Ramos (cell line): ENCODE measurements at regions not wholly inside any gene's neighbourhood (a gene's known extent, or its start where the extent isn't known, plus 50 kb on each side); places are given as distances from the start of the nearest gene placed in this dataset.
"Not testable (repeated sequence)": the region's sequence is repeated elsewhere in the genome, so short reads cannot be mapped to it uniquely, and the experiment has no call there.

Experiments used
- in situ Hi-C: fragments of 300-500 bp; cut with MboI; formaldehyde crosslinking; loops from one replicate; pipeline ENCODE4 v1.14.3; 2022; ENCODE audit warnings: low sequenced_read_pairs; ENCODE audit not compliant: unreplicated experiment

DNA sequence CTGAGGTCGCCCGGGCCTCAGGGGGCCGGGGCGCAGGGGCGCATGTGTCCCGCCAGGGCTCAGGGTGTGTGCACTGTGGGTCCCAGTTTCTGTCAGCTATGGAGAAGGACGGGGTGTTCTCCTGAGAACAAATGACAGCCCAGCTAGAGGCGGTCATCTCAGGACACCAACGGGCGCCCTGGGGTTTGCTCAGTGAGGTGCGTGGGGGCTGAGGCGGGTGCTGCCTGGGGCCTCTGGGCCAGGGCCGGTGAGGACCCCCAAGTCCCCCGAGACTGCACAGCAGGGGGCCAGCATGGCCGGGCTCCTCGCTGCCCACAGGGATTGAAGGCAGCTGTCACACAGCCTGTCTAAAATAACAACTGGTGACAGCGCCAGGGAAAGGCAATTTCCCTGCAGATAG, 808.8 kb upstream of the SOX11 start:
- in situ Hi-C loops = no loop called here

DNA sequence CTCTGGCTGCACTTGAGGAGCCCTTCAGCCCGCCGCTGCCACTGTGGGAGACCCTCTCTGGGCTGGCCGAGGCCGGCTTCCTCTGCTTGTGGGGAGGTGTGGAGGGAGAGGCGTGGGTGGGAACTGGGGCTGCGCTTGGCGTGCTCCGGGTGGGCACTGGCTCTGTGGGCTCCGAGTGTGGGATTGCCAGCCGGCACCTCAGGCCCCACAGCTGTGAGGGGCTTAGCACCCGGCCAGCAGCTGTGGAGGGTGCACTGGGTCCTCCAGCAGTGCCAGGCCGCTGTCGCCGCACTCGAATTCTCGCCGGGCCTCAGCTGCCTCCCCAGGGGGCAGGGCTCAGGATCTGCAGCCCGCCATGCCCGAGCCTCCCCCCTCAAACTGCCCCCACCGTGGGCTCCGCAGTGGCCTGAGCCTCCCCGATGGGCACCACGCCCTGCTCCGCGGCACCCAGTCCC, 808.0 kb upstream of the SOX11 start:
- in situ Hi-C loops = no loop called here

- in situ Hi-C loops = no loop called here
Measured at GRCh38 chr2:4891394-4891793, 800.8 kb upstream of the SOX11 start.

DNA sequence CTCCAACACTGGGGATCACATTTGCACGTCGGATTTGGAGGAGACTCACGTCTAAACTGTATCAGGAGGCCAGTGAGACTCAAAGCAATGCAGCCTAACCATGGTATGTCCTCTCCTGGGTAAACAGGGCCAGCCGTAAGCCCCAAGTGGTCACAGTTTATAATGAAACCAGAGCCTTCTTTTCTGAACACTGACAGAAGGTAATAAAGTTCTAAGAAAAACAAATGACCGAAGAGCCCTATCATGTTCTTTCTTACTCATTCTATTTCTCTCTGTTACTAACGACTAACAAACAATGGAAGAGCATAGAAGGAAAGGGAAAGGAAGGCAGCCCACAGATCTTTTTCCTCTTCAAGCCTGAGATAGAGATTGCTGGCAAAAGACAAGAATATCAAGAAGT, 796.8 kb upstream of the SOX11 start:
- in situ Hi-C loops = no loop called here

DNA sequence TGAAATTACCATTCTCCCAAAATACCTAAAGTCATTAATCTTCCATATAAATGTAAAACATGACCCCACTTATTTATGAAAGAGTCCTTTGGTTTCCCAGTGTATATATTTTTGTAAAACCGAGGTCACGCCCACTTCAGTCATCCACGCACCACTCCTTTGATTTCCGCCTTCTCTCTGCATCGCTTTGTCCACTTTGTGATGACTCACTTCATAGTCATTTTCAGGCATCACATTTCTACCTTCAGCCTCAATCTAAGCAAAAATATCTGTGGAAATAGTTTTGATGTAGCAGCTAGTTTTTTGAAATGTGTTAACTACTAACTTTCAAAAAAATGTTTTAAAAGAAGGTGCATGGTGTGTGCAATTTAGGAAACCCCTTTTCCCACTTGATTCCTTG, 793.5 kb upstream of the SOX11 start:
- in situ Hi-C loops = no loop called here

DNA sequence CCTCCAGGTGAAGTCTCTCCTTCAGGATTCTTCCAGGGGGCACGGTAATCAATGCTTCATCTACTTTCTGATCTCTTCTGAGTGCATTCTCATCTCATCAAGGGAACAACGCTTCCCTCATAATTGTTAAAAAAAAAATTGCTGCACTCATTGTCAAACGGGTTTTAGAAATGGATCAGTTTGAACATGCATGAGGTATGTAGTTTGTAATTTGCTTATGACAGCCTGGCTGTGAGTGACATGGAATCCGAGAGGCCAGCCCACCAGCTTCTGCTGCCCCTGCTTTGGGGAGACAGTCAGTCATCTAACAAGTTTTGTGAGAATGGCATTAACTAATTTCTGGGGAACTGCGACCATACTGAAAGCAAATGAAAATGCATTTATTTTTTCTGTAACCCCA, 791.9 kb upstream of the SOX11 start:
- in situ Hi-C loops = no loop called here

- in situ Hi-C loops = no loop called here
Measured at GRCh38 chr2:4900861-4901770, 791.1 kb upstream of the SOX11 start.

GRCh38 chr2:4903656-4904348, 788.4 kb upstream of the SOX11 start:
- in situ Hi-C loops = no loop called here

GRCh38 chr2:4908461-4908860, 783.7 kb upstream of the SOX11 start:
- in situ Hi-C loops = no loop called here

DNA sequence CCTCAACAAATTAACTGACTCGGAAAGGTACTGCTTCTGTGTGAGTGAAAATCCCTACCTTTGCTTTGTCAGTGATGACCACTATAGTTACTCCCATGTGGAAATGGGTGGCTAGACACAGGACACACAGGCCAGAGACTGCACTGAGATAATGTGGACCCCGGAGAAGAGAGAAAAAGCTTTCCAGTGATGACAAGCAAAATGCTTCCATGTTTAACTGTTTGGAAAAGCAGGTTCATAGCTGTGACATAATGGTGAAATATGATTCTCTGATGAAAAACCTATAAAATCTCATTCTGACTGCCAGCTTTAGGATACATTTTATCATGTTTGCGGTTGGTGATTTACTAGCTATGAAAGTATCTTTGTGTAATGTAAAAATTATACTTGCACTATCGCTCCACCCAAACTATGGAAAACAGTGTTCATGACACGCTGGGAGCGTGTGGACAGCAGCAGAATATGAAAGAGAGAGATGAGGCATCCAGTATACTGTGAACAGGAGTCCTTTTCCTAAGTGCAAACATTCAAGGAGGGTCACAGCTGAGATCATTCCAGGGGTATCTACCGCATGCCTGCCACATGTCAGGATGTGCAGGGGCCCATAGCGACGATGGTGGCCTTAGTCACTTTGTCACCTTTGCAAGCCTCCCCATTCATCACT, 782.7 kb upstream of the SOX11 start:
- in situ Hi-C loops = no loop called here

- in situ Hi-C loops = no loop called here
Measured at GRCh38 chr2:4914036-4914435, 778.1 kb upstream of the SOX11 start.

DNA sequence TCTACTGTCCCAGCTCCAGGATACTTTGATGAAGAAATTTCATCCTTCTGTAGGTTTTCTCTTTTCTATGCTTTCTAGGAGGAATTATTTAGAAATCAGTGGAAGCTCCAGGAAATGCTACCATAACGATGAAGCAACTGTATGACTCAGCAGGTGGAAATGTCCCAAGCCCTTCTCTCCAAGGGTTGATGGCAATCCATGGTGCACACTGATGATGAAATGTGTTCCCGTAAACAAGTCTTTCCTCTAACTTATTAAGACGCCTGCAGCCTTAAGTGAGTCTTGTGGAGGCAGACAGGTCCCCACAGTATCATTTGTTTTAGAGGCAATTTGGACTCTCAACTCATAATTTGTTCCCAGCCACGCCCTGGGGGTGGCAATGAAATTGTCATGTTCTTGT, 777.6 kb upstream of the SOX11 start:
- in situ Hi-C loops = no loop called here

DNA sequence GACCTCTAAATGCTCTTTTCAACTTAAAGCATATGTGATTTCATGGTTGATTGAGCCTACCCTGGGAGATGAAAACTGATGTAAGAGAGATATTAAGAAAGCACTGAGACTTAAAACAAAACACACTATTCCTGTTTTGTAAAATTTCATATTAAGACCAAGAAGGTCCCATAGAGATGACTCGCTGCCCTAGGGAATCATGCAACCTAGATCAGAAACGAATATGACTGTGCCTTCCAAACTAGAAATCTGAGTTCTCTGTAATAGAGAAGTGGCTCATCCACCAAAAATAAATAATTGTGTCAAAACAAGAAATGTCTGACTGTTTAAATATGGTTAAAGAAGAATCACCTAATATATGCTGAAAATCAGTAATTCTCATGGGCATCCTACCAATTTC, 776.8 kb upstream of the SOX11 start:
- in situ Hi-C loops = no loop called here

DNA sequence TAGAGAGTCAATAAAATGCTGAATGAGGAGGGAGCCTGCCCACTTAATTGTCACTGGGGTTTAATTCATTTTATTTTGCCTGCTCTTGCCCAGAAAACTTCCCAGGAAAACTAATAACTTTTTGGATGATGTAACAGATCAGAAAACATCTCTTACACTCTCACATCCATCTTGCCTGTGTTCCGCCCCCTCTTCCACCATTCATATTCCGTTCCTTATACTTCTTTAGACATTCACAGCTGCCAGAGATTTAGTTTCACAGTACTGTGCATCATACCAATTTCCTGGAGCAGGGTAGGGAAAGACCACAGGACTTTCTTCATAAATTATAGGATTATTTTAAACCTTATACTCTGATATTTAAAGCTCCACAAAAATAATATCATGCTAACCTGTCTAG, 776.1 kb upstream of the SOX11 start:
- in situ Hi-C loops = no loop called here

- in situ Hi-C loops = no loop called here
Measured at GRCh38 chr2:4930704-4931103, 761.5 kb upstream of the SOX11 start.

DNA sequence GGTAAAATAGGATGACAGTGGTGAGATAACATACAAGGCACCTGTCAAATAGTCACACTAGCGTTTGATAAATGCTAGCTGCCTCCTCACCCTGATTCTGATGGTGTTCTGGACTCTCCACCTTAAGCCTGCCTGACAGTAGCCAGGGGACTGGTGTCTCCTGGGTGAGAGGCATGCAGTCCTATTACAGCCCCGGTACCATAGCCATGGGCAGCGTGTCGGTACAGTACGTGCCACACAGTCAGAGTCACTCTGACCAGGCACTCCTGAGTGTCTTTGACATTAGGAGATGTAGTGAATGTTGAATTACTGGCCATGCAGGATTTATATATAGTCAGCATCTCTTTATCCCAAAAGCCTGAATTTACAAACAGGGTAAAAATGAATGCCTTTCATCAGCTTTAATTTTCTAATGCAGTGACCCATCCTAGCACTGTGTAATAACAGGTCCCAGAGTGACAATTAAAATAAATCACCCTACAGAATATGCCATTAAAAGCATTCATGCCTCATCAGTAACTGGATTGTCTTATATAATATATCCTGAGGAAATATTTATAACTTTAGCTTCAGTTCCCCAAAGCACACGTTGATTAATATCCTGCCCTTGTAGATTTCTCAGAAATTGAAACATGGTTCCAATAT, 760.3 kb upstream of the SOX11 start:
- in situ Hi-C loops = no loop called here

DNA sequence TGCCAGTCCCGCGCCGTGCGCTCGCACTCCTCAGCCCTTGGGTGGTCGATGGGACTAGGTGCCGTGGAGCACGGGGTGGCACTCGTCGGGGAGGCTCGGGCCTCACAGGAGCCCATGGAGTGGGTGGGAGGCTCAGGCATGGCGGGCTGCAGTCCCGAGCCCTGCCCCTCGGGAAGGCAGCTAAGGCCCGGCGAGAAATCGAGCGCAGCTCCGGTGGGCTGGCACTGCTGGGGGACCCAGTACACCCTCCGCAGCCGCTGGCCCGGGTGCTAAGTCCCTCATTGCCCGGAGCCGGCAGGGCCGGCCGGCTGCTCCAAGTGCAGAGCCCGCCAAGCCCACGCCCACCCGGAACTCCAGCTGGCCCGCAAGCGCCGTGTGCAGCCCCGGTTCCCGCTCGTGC, 756.9 kb upstream of the SOX11 start:
- in situ Hi-C loops = not testable (repeated sequence)

- in situ Hi-C loops = no loop called here
Measured at GRCh38 chr2:4937550-4937949, 754.6 kb upstream of the SOX11 start.

DNA sequence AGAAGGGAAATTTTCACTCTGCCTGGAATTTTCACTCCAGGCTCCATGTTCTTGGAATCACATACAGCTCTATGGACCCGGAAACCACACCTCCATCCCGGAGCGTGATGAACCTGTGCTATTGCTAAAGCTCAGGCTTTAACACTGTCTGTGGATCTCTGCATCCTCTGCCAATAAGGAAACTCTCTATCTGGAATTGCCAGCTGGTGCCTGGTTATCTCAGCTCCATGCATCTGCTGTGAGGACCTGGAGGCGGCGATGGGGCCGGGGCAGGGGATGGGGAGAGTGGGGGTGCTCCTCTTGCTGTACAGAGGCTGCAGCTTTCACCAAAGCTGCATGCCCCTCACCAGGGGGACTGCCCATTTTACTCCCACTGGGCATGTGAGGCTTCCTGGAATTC, 754.0 kb upstream of the SOX11 start:
- in situ Hi-C loops = no loop called here

- in situ Hi-C loops = no loop called here
Measured at GRCh38 chr2:4942441-4942840, 749.7 kb upstream of the SOX11 start.

DNA sequence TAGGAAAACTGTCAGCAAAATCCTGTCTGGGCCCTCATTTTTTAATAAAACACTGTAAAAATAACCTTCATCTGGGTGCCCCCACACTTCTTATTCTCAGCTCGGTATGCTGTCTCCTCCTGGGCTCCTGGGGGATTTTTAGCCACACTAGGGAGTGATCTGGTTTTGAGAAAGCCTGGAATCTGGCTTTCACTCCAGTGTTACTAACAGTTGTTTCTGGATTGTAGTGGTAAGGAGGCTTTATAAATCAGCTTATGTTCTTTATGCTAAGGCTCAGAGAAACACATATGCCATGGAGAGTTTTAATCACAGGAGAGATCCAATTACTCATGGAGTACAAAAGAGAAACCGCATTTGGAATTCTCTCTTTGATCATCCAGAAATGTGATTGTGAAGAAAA, 744.3 kb upstream of the SOX11 start:
- in situ Hi-C loops = no loop called here
